ENCODE measurements at regions not wholly inside any gene's neighbourhood (a gene's known extent, or its start where the extent isn't known, plus 50 kb on each side); places are given as distances from the start of the nearest gene placed in this dataset.

- TF ChIP-seq CTCF (IDR thresholded peaks at IDR 0.05), result no peak
- Histone ChIP-seq H3K27ac (no peak overlapping the region), H3K4me3 (no peak overlapping the region)
- DNase-seq (ENCODE audit: low spot score), result no peak
Measured at GRCh38 chr12:127113945-127114344, 1153.0 kb upstream of the TMEM132C start.

- DNase-seq (ENCODE audit: low spot score), result no peak
- no peak for TF ChIP-seq CTCF (IDR thresholded peaks at IDR 0.05)
- Histone ChIP-seq H3K4me3 (no peak overlapping the region), H3K27ac (no peak overlapping the region)
Measured at GRCh38 chr12:127115468-127116035, 1151.4 kb upstream of the TMEM132C start.

- no peak overlapping the region for H3K4me3 ChIP-seq
- no peak for TF ChIP-seq CTCF (IDR thresholded peaks at IDR 0.05)
- no peak for DNase-seq (ENCODE audit: low spot score)
Measured at GRCh38 chr12:127118251-127118650, 1148.7 kb upstream of the TMEM132C start.

GRCh38 chr12:127119600-127120140 is 1147.3 kb upstream of the TMEM132C start:
- no peak for DNase-seq (ENCODE audit: low spot score)
- no peak for TF ChIP-seq CTCF (IDR thresholded peaks at IDR 0.05)
- H3K27ac ChIP-seq, result no peak overlapping the region
- H3K4me3 ChIP-seq, result no peak overlapping the region

More at GRCh38 chr12:127118251-127118650, 1148.7 kb upstream of the TMEM132C start:
- H3K27ac ChIP-seq, result no peak overlapping the region

GRCh38 chr12:127120851-127121250 is 1146.1 kb upstream of the TMEM132C start:
- DNase-seq (ENCODE audit: low spot score), result no peak
- H3K4me3 ChIP-seq, result no peak overlapping the region
- TF ChIP-seq CTCF (IDR thresholded peaks at IDR 0.05), result no peak
- no peak overlapping the region for H3K27ac ChIP-seq

GRCh38 chr12:127121494-127122084 is 1145.4 kb upstream of the TMEM132C start:
- no peak for TF ChIP-seq CTCF (IDR thresholded peaks at IDR 0.05)
- no peak overlapping the region for H3K27ac ChIP-seq
- no peak for DNase-seq (ENCODE audit: low spot score)
- no peak overlapping the region for H3K4me3 ChIP-seq

All from coronary artery (tissue), 2 donors.